HL-60 (cell line): ENCODE measurements at regions not wholly inside any gene's neighbourhood (a gene's known extent, or its start where the extent isn't known, plus 50 kb on each side); places are given as distances from the start of the nearest gene placed in this dataset.

Source experiments
- DNase-seq, 2 experiments: peaks; one replicate each; pipeline ENCODE4 v3.0.0-alpha.2; 2010 to 2020; ENCODE audit warnings: low read depth in 1 of 2, low spot score in 1 of 2
- H3K27ac ChIP-seq: fragments of 250-450 bp; sonication (Bioruptor Pico); replicated peaks from 2 replicates; pipeline ENCODE4 v1.5.1; 2020; ENCODE audit warnings: mild to moderate bottlenecking, moderate library complexity
- H3K27me3 ChIP-seq: fragments of 250-450 bp; sonication (Bioruptor Pico); 2 replicates; pipeline ENCODE4 v1.5.1; 2021; ENCODE audit warnings: mild to moderate bottlenecking, moderate library complexity; ENCODE audit not compliant: insufficient read depth, poor library complexity, severe bottlenecking
- H3K4me3 ChIP-seq: replicated peaks from 2 replicates; pipeline ENCODE4 v1.5.1; 2011; ENCODE audit warnings: mild to moderate bottlenecking, control low read depth, low read length; ENCODE audit not compliant: insufficient read depth
- GABPA ChIP-seq: IDR thresholded peaks from 2 replicates; pipeline ENCODE4 v1.6.1; 2012; ENCODE audit warnings: low read depth
- POLR2AphosphoS5 ChIP-seq: IDR thresholded peaks from 2 replicates; pipeline ENCODE4 v1.6.1; 2012; ENCODE audit warnings: low read depth
- SPI1 ChIP-seq: IDR thresholded peaks from 2 replicates; pipeline ENCODE4 v1.6.1; 2012; ENCODE audit warnings: low read depth, mild to moderate bottlenecking, borderline replicate concordance
- TF ChIP-seq, protein P1 (sequence below): IDR thresholded peaks from one replicate; pipeline ENCODE4 v1.5.1; 2011; ENCODE audit warnings: low read length, control low read depth, inconsistent platforms; ENCODE audit not compliant: insufficient read depth
- TF ChIP-seq, protein P2 (sequence below): IDR thresholded peaks from 2 replicates; pipeline ENCODE4 v1.6.1; 2012; ENCODE audit warnings: low read depth; ENCODE audit not compliant: insufficient replicate concordance

DNA sequence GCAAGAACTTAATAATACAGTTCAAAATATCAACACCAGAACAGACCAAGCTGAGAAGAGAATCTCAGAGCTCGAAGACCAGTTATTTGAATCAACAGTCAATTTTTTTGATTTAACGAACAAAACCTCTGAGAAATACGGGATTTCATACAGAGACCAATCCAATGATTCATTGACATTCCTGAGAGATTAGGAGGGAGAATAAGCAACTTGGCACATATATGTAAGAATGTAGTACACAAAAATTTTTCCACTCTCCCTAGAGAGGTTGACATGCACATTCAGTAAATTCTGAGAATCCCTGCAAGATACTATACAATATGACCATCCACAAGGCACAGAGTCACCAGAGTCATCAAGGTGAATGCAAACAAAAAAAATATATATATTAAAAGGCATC lies 1577.3 kb upstream of the C9orf72 start:
- Histone ChIP-seq H3K4me3 (no peak overlapping the region), H3K27me3 (no peaks in the 10 kb centered on the region), H3K27ac (no peak overlapping the region)
- DNase-seq: no peak
- TF ChIP-seq POLR2AphosphoS5 (no peak), GABPA (no peak), SPI1 (no peak)
- TF ChIP-seq, protein P1, sequence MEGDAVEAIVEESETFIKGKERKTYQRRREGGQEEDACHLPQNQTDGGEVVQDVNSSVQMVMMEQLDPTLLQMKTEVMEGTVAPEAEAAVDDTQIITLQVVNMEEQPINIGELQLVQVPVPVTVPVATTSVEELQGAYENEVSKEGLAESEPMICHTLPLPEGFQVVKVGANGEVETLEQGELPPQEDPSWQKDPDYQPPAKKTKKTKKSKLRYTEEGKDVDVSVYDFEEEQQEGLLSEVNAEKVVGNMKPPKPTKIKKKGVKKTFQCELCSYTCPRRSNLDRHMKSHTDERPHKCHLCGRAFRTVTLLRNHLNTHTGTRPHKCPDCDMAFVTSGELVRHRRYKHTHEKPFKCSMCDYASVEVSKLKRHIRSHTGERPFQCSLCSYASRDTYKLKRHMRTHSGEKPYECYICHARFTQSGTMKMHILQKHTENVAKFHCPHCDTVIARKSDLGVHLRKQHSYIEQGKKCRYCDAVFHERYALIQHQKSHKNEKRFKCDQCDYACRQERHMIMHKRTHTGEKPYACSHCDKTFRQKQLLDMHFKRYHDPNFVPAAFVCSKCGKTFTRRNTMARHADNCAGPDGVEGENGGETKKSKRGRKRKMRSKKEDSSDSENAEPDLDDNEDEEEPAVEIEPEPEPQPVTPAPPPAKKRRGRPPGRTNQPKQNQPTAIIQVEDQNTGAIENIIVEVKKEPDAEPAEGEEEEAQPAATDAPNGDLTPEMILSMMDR: no peak
- TF ChIP-seq, protein P2, sequence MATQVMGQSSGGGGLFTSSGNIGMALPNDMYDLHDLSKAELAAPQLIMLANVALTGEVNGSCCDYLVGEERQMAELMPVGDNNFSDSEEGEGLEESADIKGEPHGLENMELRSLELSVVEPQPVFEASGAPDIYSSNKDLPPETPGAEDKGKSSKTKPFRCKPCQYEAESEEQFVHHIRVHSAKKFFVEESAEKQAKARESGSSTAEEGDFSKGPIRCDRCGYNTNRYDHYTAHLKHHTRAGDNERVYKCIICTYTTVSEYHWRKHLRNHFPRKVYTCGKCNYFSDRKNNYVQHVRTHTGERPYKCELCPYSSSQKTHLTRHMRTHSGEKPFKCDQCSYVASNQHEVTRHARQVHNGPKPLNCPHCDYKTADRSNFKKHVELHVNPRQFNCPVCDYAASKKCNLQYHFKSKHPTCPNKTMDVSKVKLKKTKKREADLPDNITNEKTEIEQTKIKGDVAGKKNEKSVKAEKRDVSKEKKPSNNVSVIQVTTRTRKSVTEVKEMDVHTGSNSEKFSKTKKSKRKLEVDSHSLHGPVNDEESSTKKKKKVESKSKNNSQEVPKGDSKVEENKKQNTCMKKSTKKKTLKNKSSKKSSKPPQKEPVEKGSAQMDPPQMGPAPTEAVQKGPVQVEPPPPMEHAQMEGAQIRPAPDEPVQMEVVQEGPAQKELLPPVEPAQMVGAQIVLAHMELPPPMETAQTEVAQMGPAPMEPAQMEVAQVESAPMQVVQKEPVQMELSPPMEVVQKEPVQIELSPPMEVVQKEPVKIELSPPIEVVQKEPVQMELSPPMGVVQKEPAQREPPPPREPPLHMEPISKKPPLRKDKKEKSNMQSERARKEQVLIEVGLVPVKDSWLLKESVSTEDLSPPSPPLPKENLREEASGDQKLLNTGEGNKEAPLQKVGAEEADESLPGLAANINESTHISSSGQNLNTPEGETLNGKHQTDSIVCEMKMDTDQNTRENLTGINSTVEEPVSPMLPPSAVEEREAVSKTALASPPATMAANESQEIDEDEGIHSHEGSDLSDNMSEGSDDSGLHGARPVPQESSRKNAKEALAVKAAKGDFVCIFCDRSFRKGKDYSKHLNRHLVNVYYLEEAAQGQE: no peak

DNA sequence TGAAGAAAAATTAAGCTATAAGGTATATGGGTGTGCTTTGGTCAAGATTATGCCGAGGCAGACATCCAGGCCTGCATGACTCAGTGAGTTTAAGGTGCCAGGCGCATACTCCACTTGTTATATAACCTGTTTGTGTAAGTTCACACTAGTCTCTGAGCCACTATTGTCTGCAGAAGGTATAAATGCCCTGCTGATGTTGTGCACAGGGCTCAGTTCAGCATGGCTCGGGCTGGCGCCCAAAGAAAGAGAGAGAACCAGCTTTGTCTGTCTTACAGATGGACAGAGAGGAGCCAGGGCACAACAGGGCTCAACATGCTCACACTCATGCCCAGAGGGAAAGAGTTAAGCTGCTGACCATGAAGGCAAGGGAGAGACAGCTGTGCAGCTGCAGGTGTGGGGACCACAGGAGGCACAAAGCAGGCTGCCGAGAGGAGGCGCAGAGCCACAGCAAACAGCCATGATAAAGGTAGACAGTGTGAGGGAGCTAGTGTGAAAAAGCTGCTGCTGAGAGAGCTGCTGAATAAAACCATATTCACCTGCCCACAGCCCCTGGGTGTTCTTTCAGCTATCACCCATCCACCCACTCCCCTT lies 1587.6 kb upstream of the C9orf72 start:
- no peak overlapping the region for H3K4me3 ChIP-seq
- no peak for DNase-seq
- no peaks in the 10 kb centered on the region for H3K27me3 ChIP-seq
- no peak overlapping the region for H3K27ac ChIP-seq
- TF ChIP-seq, protein P1: no peak
- TF ChIP-seq SPI1: no peak
- TF ChIP-seq GABPA: no peak
- TF ChIP-seq POLR2AphosphoS5: no peak
- TF ChIP-seq, protein P2: no peak

DNA sequence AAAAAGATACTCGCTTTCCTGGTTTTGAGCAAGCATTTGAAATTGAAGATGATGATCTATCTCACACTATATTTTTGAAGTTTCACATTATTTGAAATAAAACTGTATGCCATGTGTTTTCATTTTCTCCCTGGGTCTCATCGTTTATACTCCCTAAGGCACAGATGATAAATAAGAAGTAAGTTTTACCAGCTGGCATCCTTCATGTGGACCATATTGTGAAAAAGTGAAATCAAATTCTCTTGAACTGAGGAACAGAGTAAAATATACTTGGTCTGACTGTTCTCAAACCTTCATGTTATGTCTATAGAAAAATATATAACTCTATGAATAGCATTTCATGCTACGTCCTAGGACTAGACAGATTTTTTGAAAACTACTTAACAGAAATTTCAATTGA lies 1600.9 kb upstream of the C9orf72 start:
- DNase-seq: no peak
- no peak overlapping the region for H3K4me3 ChIP-seq
- TF ChIP-seq SPI1 (no peak), POLR2AphosphoS5 (no peak), GABPA (no peak)
- TF ChIP-seq, protein P2: no peak
- TF ChIP-seq, protein P1: no peak
- H3K27me3 ChIP-seq: no peaks in the 10 kb centered on the region
- no peak overlapping the region for H3K27ac ChIP-seq
